ENCODE measurements at regions not wholly inside any gene's neighbourhood (a gene's known extent, or its start where the extent isn't known, plus 50 kb on each side); places are given as distances from the start of the nearest gene placed in this dataset.
"Not testable (repeated sequence)": the region's sequence is repeated elsewhere in the genome, so short reads cannot be mapped to it uniquely, and the experiment has no call there.

DNA sequence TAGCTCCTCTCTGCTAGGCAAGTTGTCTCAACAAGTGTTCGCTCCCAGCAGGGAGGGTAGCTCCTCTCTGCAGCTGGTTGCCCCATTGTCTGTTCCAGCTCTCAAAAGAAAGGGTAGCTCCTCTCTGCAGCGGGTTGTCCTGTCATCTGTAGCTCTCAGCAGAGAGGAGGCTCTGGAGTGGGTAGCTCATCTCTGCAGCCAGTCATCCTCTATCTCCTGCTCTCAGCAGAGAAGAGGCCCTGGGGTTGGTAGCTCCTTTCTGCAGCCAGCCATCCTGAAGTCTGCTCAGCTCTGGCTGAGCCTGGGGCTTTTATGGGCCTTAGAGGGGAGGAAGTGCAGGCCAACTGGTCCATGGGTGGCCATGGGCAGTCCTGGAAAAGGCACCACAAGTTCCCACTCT, 342.7 kb downstream of the PTTG2 start:
- intact Hi-C loops (cut with DNase I): no loop called here
- DNase-seq: no peak
- Histone ChIP-seq H3K4me3 (no peak overlapping the region), H3K36me3 (no peaks in the 10 kb centered on the region), H3K4me1 (peaks cover 0 to 8% (median 0%) of the 10 kb centered on the region in 9 donors), H3K27ac (no peak overlapping the region), H3K27me3 (no peaks in the 10 kb centered on the region), H3K9me3 (peaks cover 0 to 42% (median 17%) of the 10 kb centered on the region in 11 donors)
- ATAC-seq: no peak
- 89 to 91% methylated on average over 2 of the region's 2 CpGs for WGBS, 2 donors
- TF ChIP-seq CTCF (IDR thresholded peaks at IDR 0.05): no peak

DNA sequence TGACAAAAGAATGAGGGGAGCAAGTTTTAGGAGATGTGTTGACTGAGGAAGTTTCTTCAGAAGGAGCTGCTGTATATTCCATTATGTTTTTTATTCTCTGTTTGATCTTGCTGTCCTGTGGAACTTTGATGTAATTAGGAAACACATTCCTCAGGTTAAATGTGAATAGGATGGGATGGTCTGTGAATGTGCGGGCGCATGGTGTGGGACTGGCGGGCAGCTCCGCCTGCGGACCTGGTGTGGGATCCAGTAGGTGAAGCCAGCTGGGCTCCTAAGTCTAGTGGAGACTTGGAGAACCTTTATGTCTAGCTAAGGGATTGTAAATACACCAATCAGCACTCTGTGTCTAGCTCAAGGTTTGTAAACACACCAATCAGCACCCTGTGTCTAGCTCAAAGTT, 344.3 kb downstream of the PTTG2 start:
- H3K36me3 ChIP-seq; H3K27me3 ChIP-seq; H3K4me3 ChIP-seq; H3K4me1 ChIP-seq; intact Hi-C loops (cut with DNase I); H3K27ac ChIP-seq; ATAC-seq; DNase-seq: not testable (repeated sequence)
- 97 to 99% methylated on average over 5 of the region's 5 CpGs for WGBS, 2 donors
- peaks cover 0 to 26% (median 6%) of the 10 kb centered on the region in 11 donors for H3K9me3 ChIP-seq

DNA sequence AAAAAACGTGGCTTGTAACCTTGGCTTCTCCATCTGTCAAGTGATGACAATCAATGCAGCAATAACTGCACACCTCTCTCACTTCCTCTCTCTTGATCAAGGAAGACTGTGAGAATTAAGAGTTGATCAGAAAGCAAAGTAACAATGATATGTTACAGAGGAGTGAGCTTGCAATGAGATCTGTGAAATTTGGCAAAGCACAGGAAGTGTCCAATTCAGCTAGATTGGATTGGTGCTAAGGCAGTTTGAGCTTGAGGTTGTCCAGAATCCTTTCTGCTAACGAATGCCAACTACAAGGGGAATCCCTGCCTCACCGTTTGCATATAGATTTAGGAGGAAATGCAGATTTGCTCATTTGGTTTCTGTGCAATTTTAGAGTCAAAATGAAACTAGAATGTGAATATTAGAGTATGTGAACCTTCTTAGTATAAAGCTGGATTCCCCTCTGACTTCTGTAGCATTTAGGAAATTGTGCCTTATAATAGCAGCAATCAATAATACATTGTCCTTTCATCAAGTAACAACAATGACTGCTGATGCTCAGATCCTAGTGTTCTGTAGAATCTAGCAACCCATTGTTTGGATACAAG, 346.4 kb downstream of the PTTG2 start:
- 25 to 31% methylated on average over 3 of the region's 3 CpGs for WGBS, 2 donors
- Histone ChIP-seq H3K4me3 (no peak overlapping the region), H3K27me3 (no peaks in the 10 kb centered on the region), H3K4me1 (peaks cover 0 to 8% (median 0%) of the 10 kb centered on the region in 9 donors), H3K9me3 (peaks cover 0 to 15% (median 0%) of the 10 kb centered on the region in 11 donors), H3K36me3 (no peaks in the 10 kb centered on the region), H3K27ac (no peak overlapping the region)
- no peak for TF ChIP-seq CTCF (IDR thresholded peaks at IDR 0.05)
- ATAC-seq (no peak), DNase-seq (no peak)
- intact Hi-C loops (cut with DNase I): no loop called here

DNA sequence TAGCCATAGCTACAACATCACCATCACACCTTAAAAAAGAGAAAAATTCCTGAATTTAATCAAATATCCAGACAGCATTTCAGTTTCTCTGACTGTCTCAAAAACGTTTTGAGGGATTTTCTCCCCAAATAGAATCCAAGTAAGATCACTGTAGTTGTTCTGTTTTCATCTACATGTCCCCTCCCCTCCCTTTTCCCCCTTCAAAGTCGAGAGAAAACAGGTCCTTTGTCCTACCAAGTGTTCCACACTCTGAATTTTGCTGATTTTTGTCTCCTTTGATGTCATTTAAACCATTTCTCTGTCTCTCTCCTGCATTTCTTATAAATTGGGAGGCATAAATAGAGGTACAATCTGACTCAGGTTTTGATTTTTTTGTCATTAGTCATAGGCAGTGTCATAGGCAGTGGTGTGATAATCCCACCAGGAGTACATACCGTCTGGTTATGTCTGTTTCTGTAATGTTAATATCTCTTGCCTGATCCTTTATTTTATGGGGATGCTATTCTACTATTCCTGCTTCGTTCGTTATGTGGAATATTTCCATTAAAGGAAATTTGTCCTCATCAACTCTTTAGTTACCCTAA, 348.6 kb downstream of the PTTG2 start:
- 48 to 56% methylated on average over 5 of the region's 5 CpGs for WGBS, 2 donors
- no peak for DNase-seq

More for the DNA sequence above, 348.6 kb downstream of the PTTG2 start:
- intact Hi-C loops (cut with DNase I): loop anchor here in 1 of 10 donors (2.0 kb wide), 1 partner anchor 24 kb away; no protein-coding TSS in a partner anchor
- no peak for TF ChIP-seq CTCF (IDR thresholded peaks at IDR 0.05)
- ATAC-seq: no peak
- no peaks in the 10 kb centered on the region for H3K27me3 ChIP-seq
- peaks cover 0 to 4% (median 0%) of the 10 kb centered on the region in 11 donors for H3K9me3 ChIP-seq
- no peaks in the 10 kb centered on the region for H3K36me3 ChIP-seq
- H3K4me3 ChIP-seq: no peak overlapping the region
- H3K27ac ChIP-seq: no peak overlapping the region
- H3K4me1 ChIP-seq: peaks cover 0 to 9% (median 0%) of the 10 kb centered on the region in 9 donors

All from heart right ventricle (tissue), 16 donors.